HEK293 (cell line): ENCODE measurements at regions not wholly inside any gene's neighbourhood (a gene's known extent, or its start where the extent isn't known, plus 50 kb on each side); places are given as distances from the start of the nearest gene placed in this dataset.

ENCODE experiments used
- CTCF ChIA-PET: fragments of 350-600 bp; formaldehyde crosslinking; extraction: SDS; loops from one replicate; lab custom pipeline; 2021; ENCODE audit warnings: antibody characterized with exemption; lab: Yijun Ruan, JAX
- POLR2A ChIA-PET: fragments of 300-600 bp; formaldehyde crosslinking; extraction: SDS; loops from one replicate; lab custom pipeline; 2020; ENCODE audit warnings: antibody characterized with exemption, inconsistent platforms; lab: Yijun Ruan, JAX
- H3K27ac ChIP-seq: fragments of 200-500 bp; sonication (Bioruptor generic); 2 replicates; pipeline ENCODE4 v1.5.1; 2014; ENCODE audit warnings: low read depth, low read length, control low read depth, inconsistent platforms; ENCODE audit errors: extremely low read depth
- H3K36me3 ChIP-seq, 2 experiments: fragments of 200-500 bp in 1 of 2; sonication (Bioruptor generic) in 1 of 2; 1 replicate in 1 of 2; 2 replicates in 1 of 2; pipeline ENCODE4 v1.5.1; 2014 to 2017; ENCODE audit warnings: inconsistent platforms in 2 of 2, low read length in 2 of 2; ENCODE audit not compliant: control insufficient read depth in 2 of 2, insufficient read depth in 1 of 2
- H3K4me1 ChIP-seq: fragments of 200-500 bp; sonication (Bioruptor generic); 2 replicates; pipeline ENCODE4 v1.5.1; 2014; ENCODE audit warnings: mild to moderate bottlenecking, low read length, inconsistent platforms; ENCODE audit not compliant: control insufficient read depth, insufficient read depth
- H3K4me3 ChIP-seq: 2 replicates; pipeline ENCODE4 v1.5.1; 2011; ENCODE audit warnings: low read depth, mild to moderate bottlenecking, control low read depth, low read length, moderate library complexity
- H3K9me3 ChIP-seq: fragments of 200-500 bp; sonication (Bioruptor generic); 2 replicates; pipeline ENCODE4 v1.5.1; 2014; ENCODE audit warnings: low read depth, low read length, inconsistent platforms; ENCODE audit not compliant: control insufficient read depth, insufficient read depth
- BCL11A ChIP-seq: fragments of 450-650 bp; formaldehyde crosslinking; IDR thresholded peaks from 2 replicates; pipeline ENCODE4 v1.5.1; 2016; ENCODE audit warnings: low read depth, missing biosample characterization, missing genetic modification characterization
- KLF8 ChIP-seq: fragments of 450-650 bp; formaldehyde crosslinking; IDR thresholded peaks from 2 replicates; pipeline ENCODE4 v1.5.1; 2016; ENCODE audit warnings: missing biosample characterization, missing genetic modification characterization
- SCRT2 ChIP-seq: fragments of 450-650 bp; formaldehyde crosslinking; IDR thresholded peaks from 2 replicates; pipeline ENCODE4 v1.5.1; 2016; ENCODE audit warnings: missing biosample characterization, missing genetic modification characterization
- SP2 ChIP-seq: fragments of 450-650 bp; formaldehyde crosslinking; IDR thresholded peaks from 2 replicates; pipeline ENCODE4 v1.5.1; 2016; ENCODE audit warnings: missing biosample characterization, missing genetic modification characterization
- YY1 ChIP-seq: fragments of 450-650 bp; formaldehyde crosslinking; IDR thresholded peaks from 2 replicates; pipeline ENCODE4 v1.5.1; 2018; ENCODE audit warnings: missing biosample characterization, missing genetic modification characterization
- YY2 ChIP-seq: fragments of 450-650 bp; formaldehyde crosslinking; IDR thresholded peaks from 2 replicates; pipeline ENCODE4 v1.5.1; 2016; ENCODE audit warnings: missing biosample characterization, missing genetic modification characterization
- ZFP41 ChIP-seq: fragments of 450-650 bp; formaldehyde crosslinking; IDR thresholded peaks from 2 replicates; pipeline ENCODE4 v1.5.1; 2016; ENCODE audit warnings: missing biosample characterization, missing genetic modification characterization, borderline replicate concordance
- ZNF132 ChIP-seq: fragments of 450-650 bp; formaldehyde crosslinking; IDR thresholded peaks from 2 replicates; pipeline ENCODE4 v1.5.1; 2017; ENCODE audit warnings: missing biosample characterization, missing genetic modification characterization, borderline replicate concordance
- ZNF169 ChIP-seq: fragments of 450-650 bp; formaldehyde crosslinking; IDR thresholded peaks from 2 replicates; pipeline ENCODE4 v1.5.1; 2016; ENCODE audit warnings: missing biosample characterization, missing genetic modification characterization
- ZNF175 ChIP-seq: fragments of 450-650 bp; formaldehyde crosslinking; IDR thresholded peaks from 2 replicates; pipeline ENCODE4 v1.5.1; 2016; ENCODE audit warnings: missing biosample characterization, missing genetic modification characterization
- ZNF24 ChIP-seq: fragments of 450-650 bp; formaldehyde crosslinking; IDR thresholded peaks from 2 replicates; pipeline ENCODE4 v1.5.1; 2016; ENCODE audit warnings: missing biosample characterization, missing genetic modification characterization
- ZNF324 ChIP-seq: fragments of 450-650 bp; formaldehyde crosslinking; IDR thresholded peaks from 2 replicates; pipeline ENCODE4 v1.5.1; 2016; ENCODE audit warnings: missing biosample characterization, missing genetic modification characterization
- ZNF530 ChIP-seq: fragments of 450-650 bp; formaldehyde crosslinking; IDR thresholded peaks from 2 replicates; pipeline ENCODE4 v1.5.1; 2016; ENCODE audit warnings: low read depth, missing biosample characterization, missing genetic modification characterization
- ZNF548 ChIP-seq: fragments of 450-650 bp; formaldehyde crosslinking; IDR thresholded peaks from 2 replicates; pipeline ENCODE4 v1.5.1; 2016; ENCODE audit warnings: missing biosample characterization, missing genetic modification characterization
- ZNF555 ChIP-seq: fragments of 450-650 bp; formaldehyde crosslinking; conservative IDR thresholded peaks from 2 replicates; pipeline ENCODE4 v1.5.1; 2017; ENCODE audit warnings: missing biosample characterization, mild to moderate bottlenecking, missing genetic modification characterization, inconsistent platforms
- ZNF558 ChIP-seq: fragments of 450-650 bp; formaldehyde crosslinking; IDR thresholded peaks from 2 replicates; pipeline ENCODE4 v1.5.1; 2016; ENCODE audit warnings: missing biosample characterization, missing genetic modification characterization
- ZNF560 ChIP-seq: fragments of 450-650 bp; formaldehyde crosslinking; IDR thresholded peaks from 2 replicates; pipeline ENCODE4 v1.5.1; 2017; ENCODE audit warnings: missing biosample characterization, missing genetic modification characterization, borderline replicate concordance
- ZSCAN16 ChIP-seq: fragments of 450-650 bp; formaldehyde crosslinking; IDR thresholded peaks from 2 replicates; pipeline ENCODE4 v1.5.1; 2016; ENCODE audit warnings: missing biosample characterization, missing genetic modification characterization
- TF ChIP-seq, protein P1 (sequence below): fragments of 450-650 bp; formaldehyde crosslinking; IDR thresholded peaks from 2 replicates; pipeline ENCODE4 v1.5.1; 2017; ENCODE audit warnings: missing biosample characterization, missing genetic modification characterization
- TF ChIP-seq, protein P2 (sequence below): fragments of 450-650 bp; formaldehyde crosslinking; optimal IDR thresholded peaks from 2 replicates; pipeline ENCODE3; 2016; ENCODE audit warnings: missing biosample characterization, mild to moderate bottlenecking, missing genetic modification characterization
- TF ChIP-seq, protein P3 (sequence below): fragments of 450-650 bp; formaldehyde crosslinking; IDR thresholded peaks from 2 replicates; pipeline ENCODE4 v1.5.1; 2016; ENCODE audit warnings: missing biosample characterization, missing genetic modification characterization
- TF ChIP-seq, protein P4 (sequence below): fragments of 450-650 bp; formaldehyde crosslinking; IDR thresholded peaks from 2 replicates; pipeline ENCODE4 v1.5.1; 2016; ENCODE audit warnings: missing biosample characterization, missing genetic modification characterization

DNA sequence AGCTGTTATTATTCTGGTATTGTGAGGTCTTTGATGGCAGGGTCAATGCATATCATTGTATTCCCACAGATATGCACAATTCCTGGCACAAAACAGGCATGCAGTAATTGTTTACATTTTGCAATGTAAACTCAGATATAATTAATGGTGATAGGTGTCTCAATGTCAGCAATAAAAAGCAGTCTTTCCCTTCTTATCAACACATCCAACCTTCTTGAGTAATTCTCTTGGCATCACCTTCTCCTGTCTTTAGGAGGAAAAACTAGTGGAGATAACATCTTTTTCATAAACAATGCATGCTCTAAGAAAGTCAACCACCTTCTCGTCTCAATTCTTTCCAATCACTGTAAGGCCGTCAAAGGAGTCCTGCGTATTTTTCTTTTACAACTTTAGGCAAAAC lies 313.3 kb upstream of the GULP1 start (continued):
- no peak for TF ChIP-seq ZNF548 (tag by site-specific recombination)

DNA sequence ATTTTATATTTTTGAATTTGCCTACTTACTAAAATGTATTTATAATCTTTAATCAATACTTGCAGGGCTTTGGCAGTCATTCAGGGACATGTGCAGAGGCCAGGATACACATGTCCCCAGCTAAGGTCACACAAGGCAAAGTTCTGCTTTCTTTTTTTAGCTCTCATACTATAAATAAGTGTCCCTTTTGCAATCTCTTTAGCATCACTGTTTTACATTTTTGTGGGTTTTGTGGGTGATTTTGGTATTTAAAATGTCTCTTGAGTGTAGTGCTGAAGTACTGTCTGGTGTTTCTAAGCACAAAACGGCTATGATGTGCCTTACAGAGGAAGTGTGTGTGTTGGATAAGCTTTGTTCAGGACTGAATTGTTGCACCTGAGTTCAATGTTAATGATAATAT lies 309.0 kb upstream of the GULP1 start:
- H3K27ac ChIP-seq = no peak overlapping the region
- peaks cover 2% of the 10 kb centered on the region; the same call in 1 of the 2 replicates for H3K4me1 ChIP-seq
- ChIA-PET POLR2A (no interaction called here), CTCF (interaction anchor here (1.0 kb wide), 1 partner anchor 17 kb away, joined by 3 read pairs; no protein-coding TSS in a partner anchor)
- TF ChIP-seq ZNF555 = no peak
- TF ChIP-seq ZNF530 = no peak
- no peak for TF ChIP-seq ZNF558 (tag by site-specific recombination)
- TF ChIP-seq, protein P1, sequence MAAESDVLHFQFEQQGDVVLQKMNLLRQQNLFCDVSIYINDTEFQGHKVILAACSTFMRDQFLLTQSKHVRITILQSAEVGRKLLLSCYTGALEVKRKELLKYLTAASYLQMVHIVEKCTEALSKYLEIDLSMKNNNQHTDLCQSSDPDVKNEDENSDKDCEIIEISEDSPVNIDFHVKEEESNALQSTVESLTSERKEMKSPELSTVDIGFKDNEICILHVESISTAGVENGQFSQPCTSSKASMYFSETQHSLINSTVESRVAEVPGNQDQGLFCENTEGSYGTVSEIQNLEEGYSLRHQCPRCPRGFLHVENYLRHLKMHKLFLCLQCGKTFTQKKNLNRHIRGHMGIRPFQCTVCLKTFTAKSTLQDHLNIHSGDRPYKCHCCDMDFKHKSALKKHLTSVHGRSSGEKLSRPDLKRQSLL (tag by site-specific recombination) = no peak
- TF ChIP-seq ZNF24 (tag by site-specific recombination) = no peak
- no peak for TF ChIP-seq YY1 (tag by site-specific recombination)
- no peak for TF ChIP-seq ZNF169 (tag by site-specific recombination)
- no peak for TF ChIP-seq ZNF560 (tag by site-specific recombination)
- TF ChIP-seq SCRT2 (tag by site-specific recombination) = no peak
- TF ChIP-seq, protein P2, sequence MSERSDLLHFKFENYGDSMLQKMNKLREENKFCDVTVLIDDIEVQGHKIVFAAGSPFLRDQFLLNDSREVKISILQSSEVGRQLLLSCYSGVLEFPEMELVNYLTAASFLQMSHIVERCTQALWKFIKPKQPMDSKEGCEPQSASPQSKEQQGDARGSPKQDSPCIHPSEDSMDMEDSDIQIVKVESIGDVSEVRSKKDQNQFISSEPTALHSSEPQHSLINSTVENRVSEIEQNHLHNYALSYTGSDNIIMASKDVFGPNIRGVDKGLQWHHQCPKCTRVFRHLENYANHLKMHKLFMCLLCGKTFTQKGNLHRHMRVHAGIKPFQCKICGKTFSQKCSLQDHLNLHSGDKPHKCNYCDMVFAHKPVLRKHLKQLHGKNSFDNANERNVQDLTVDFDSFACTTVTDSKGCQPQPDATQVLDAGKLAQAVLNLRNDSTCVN (tag by site-specific recombination) = no peak
- no peak for TF ChIP-seq ZNF132 (tag by site-specific recombination)
- TF ChIP-seq, protein P3, sequence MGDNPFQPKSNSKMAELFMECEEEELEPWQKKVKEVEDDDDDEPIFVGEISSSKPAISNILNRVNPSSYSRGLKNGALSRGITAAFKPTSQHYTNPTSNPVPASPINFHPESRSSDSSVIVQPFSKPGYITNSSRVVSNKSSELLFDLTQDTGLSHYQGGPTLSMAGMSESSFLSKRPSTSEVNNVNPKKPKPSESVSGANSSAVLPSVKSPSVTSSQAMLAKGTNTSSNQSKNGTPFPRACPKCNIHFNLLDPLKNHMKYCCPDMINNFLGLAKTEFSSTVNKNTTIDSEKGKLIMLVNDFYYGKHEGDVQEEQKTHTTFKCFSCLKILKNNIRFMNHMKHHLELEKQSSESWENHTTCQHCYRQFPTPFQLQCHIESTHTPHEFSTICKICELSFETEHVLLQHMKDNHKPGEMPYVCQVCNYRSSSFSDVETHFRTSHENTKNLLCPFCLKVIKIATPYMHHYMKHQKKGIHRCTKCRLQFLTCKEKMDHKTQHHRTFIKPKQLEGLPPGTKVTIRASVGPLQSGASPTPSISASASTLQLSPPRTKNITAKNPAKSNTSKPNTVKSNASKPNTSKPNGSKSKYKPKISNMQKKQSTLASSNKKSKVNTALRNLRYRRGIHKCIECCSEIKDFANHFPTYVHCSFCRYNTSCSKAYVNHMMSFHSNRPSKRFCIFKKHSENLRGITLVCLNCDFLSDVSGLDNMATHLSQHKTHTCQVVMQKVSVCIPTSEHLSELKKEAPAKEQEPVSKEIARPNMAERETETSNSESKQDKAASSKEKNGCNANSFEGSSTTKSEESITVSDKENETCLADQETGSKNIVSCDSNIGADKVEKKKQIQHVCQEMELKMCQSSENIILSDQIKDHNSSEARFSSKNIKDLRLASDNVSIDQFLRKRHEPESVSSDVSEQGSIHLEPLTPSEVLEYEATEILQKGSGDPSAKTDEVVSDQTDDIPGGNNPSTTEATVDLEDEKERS (tag by site-specific recombination) = no peak
- no peak for TF ChIP-seq ZFP41 (tag by site-specific recombination)
- no peak overlapping the region for H3K4me3 ChIP-seq
- no peaks in the 10 kb centered on the region for H3K36me3 ChIP-seq
- no peaks in the 10 kb centered on the region for H3K9me3 ChIP-seq

DNA sequence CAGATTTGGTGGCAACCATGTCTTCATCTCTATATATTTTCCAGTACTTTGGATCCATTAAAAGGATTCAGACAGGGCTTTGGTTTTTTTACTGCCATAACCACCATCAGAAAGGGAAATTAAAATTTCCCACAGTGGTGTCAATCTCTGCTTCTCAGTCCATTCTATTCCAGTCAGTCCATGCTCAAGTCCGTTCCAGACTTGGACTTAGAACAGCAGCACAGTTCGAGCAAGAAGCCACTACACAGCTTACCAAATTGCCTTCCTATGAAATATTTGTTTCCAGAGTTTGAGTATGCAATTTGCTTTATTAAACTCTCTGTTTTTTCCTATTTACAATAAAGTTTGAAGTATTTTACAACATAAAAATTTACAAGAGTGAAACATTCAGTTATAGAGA lies 306.5 kb upstream of the GULP1 start:
- Histone ChIP-seq H3K27ac (no peak overlapping the region), H3K4me1 (no peaks in the 10 kb centered on the region), H3K36me3 (no peaks in the 10 kb centered on the region), H3K4me3 (no peak overlapping the region), H3K9me3 (no peaks in the 10 kb centered on the region)
- ChIA-PET CTCF (interaction anchor here (0.6 kb wide), 1 partner anchor 519 kb away, joined by 3 read pairs; no protein-coding TSS in a partner anchor), POLR2A (no interaction called here)
- no peak for TF ChIP-seq ZSCAN16 (tag by site-specific recombination)
- TF ChIP-seq BCL11A (tag by site-specific recombination) = no peak
- TF ChIP-seq KLF8 (tag by site-specific recombination) = no peak
- no peak for TF ChIP-seq ZNF175 (tag by site-specific recombination)
- TF ChIP-seq SP2 = no peak
- TF ChIP-seq YY2 (tag by site-specific recombination) = no peak
- TF ChIP-seq ZNF324 (tag by site-specific recombination) = no peak
- TF ChIP-seq, protein P4, sequence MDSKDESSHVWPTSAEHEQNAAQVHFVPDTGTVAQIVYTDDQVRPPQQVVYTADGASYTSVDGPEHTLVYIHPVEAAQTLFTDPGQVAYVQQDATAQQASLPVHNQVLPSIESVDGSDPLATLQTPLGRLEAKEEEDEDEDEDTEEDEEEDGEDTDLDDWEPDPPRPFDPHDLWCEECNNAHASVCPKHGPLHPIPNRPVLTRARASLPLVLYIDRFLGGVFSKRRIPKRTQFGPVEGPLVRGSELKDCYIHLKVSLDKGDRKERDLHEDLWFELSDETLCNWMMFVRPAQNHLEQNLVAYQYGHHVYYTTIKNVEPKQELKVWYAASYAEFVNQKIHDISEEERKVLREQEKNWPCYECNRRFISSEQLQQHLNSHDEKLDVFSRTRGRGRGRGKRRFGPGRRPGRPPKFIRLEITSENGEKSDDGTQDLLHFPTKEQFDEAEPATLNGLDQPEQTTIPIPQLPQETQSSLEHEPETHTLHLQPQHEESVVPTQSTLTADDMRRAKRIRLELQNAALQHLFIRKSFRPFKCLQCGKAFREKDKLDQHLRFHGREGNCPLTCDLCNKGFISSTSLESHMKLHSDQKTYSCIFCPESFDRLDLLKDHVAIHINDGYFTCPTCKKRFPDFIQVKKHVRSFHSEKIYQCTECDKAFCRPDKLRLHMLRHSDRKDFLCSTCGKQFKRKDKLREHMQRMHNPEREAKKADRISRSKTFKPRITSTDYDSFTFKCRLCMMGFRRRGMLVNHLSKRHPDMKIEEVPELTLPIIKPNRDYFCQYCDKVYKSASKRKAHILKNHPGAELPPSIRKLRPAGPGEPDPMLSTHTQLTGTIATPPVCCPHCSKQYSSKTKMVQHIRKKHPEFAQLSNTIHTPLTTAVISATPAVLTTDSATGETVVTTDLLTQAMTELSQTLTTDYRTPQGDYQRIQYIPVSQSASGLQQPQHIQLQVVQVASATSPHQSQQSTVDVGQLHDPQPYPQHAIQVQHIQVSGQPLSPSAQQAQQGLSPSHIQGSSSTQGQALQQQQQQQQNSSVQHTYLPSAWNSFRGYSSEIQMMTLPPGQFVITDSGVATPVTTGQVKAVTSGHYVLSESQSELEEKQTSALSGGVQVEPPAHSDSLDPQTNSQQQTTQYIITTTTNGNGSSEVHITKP (tag by site-specific recombination) = no peak
